Ramos (cell line): ENCODE measurements at regions not wholly inside any gene's neighbourhood (a gene's known extent, or its start where the extent isn't known, plus 50 kb on each side); places are given as distances from the start of the nearest gene placed in this dataset.

Experiments used
- in situ Hi-C: fragments of 300-500 bp; cut with MboI; formaldehyde crosslinking; loops from one replicate; pipeline ENCODE4 v1.14.3; 2022; ENCODE audit warnings: low sequenced_read_pairs; ENCODE audit not compliant: unreplicated experiment

GRCh38 chr18:44028109-44028508, 652.6 kb upstream of the SETBP1 start:
- in situ Hi-C loops, result no loop called here

- in situ Hi-C loops, result no loop called here
Measured at GRCh38 chr18:44031063-44031462, 649.6 kb upstream of the SETBP1 start.

GRCh38 chr18:44033144-44033701, 647.5 kb upstream of the SETBP1 start:
- in situ Hi-C loops, result no loop called here

GRCh38 chr18:44035554-44035953, 645.1 kb upstream of the SETBP1 start:
- in situ Hi-C loops, result no loop called here

GRCh38 chr18:44036501-44036900, 644.2 kb upstream of the SETBP1 start:
- in situ Hi-C loops, result no loop called here

GRCh38 chr18:44039216-44039615, 641.5 kb upstream of the SETBP1 start:
- in situ Hi-C loops, result no loop called here

GRCh38 chr18:44039826-44040225, 640.9 kb upstream of the SETBP1 start:
- in situ Hi-C loops, result no loop called here

- in situ Hi-C loops, result no loop called here
Measured at GRCh38 chr18:44041553-44041952, 639.1 kb upstream of the SETBP1 start.

- in situ Hi-C loops, result no loop called here
Measured at GRCh38 chr18:44041961-44042360, 638.7 kb upstream of the SETBP1 start.

- in situ Hi-C loops, result no loop called here
Measured at GRCh38 chr18:44046376-44046975, 634.2 kb upstream of the SETBP1 start.

- in situ Hi-C loops, result no loop called here
Measured at GRCh38 chr18:44047585-44047984, 633.1 kb upstream of the SETBP1 start.

- in situ Hi-C loops, result no loop called here
Measured at GRCh38 chr18:44048435-44048834, 632.3 kb upstream of the SETBP1 start.

GRCh38 chr18:44048846-44049245, 631.8 kb upstream of the SETBP1 start:
- in situ Hi-C loops, result no loop called here

- in situ Hi-C loops, result no loop called here
Measured at GRCh38 chr18:44051026-44051425, 629.7 kb upstream of the SETBP1 start.

GRCh38 chr18:44054514-44054913, 626.2 kb upstream of the SETBP1 start:
- in situ Hi-C loops, result no loop called here

GRCh38 chr18:44060197-44060596, 620.5 kb upstream of the SETBP1 start:
- in situ Hi-C loops, result no loop called here

GRCh38 chr18:44061438-44061837, 619.2 kb upstream of the SETBP1 start:
- in situ Hi-C loops, result no loop called here

GRCh38 chr18:44062345-44062744, 618.3 kb upstream of the SETBP1 start:
- in situ Hi-C loops, result no loop called here

- in situ Hi-C loops, result no loop called here
Measured at GRCh38 chr18:44065206-44065605, 615.5 kb upstream of the SETBP1 start.

- in situ Hi-C loops, result no loop called here
Measured at GRCh38 chr18:44066541-44066940, 614.1 kb upstream of the SETBP1 start.

GRCh38 chr18:44067186-44067585, 613.5 kb upstream of the SETBP1 start:
- in situ Hi-C loops, result no loop called here

GRCh38 chr18:44075038-44075437, 605.6 kb upstream of the SETBP1 start:
- in situ Hi-C loops, result no loop called here
